Endothelial cell of hepatic sinusoid (primary cell): ENCODE measurements at regions not wholly inside any gene's neighbourhood (a gene's known extent, or its start where the extent isn't known, plus 50 kb on each side); places are given as distances from the start of the nearest gene placed in this dataset.

Experiments
- in situ Hi-C: cut with HindIII; loops from 2 replicates; pipeline ENCODE4 v1.10.0; 2017; ENCODE audit warnings: low sequenced_read_pairs

DNA sequence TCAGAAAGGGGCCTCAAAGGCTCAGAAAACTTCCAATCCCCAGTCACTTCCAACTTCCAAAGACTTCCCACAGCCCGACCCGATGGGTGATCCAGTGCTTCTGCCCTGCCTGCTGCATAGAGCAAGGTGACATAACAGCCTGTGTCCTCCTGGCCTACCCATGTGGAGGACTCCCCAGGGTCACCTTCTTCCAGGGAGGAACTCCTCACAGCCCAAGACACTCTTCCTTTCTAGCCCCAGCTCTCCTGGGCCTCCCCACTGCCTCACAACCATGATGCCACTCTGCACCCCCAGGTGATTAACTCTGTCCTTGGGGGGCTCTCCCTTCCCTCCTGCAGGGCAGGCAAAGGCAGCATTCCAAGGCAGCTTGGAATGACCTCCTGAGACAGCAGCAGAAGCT, 158.4 kb upstream of the PDE1C start:
- in situ Hi-C loops: loop anchor here (5.0 kb wide), 1 partner anchor 39 kb away; no protein-coding TSS in a partner anchor

DNA sequence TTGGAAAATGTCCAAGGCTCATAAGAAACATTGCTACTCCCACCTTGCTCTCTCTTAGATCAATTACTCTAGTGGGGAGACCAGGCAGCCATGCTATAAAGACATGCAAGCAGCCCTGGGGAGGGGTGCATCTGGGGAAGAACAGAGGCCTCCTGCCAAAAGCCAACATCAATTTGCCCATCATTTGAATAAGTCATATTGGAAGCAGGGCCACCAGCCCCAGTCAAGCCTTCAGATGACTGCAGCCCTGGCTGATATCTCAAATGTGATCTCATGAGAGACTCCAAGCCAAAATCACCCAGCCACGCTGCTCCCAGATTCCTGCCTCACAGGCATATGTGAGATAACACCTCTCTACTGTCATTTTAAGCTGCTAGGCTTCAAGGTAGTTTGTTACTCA, 157.5 kb upstream of the PDE1C start:
- in situ Hi-C loops: loop anchor here (5.0 kb wide), 1 partner anchor 40 kb away; no protein-coding TSS in a partner anchor

DNA sequence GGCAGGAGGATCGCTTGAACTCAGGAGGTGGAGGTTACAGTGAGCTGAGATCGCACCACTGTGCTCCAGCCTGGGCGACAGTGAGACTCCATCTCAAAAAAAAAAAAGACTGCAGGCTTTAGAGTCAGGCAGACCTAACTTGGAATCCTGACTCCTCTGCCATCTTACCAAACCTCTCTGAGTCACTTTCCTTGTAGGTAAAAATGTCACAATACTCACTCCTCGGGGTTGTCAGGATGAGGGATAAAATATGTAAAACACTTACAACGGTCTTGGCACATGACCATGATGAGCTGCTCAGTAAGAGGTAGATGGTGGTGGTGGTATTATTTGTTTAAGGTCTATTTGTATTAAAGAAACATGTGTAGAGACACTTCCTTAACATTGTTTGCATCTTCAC, 154.1 kb upstream of the PDE1C start:
- in situ Hi-C loops: loop anchor here (25.0 kb wide), 1 partner anchor 238 kb away; no protein-coding TSS in a partner anchor

DNA sequence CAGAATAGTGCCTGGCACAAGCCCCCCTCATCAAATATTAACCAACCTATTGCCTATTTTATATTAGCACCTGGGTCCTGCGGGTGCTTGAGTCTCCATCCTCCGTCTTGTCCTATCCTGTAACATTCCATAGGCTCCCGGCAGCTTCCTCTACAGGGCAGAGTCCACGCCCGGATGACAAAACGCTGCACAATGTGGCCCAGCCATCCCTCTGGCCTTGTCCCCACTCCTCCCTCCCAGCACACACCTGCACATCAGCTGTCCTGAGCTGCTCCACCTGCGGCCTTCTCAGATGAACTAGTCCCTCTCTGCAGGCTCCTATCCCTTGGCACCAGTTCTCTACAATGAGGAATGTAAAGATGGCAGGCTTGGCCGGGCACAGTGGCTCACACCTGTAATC, 153.5 kb upstream of the PDE1C start:
- in situ Hi-C loops: loop anchor here (25.0 kb wide), 1 partner anchor 239 kb away; no protein-coding TSS in a partner anchor

DNA sequence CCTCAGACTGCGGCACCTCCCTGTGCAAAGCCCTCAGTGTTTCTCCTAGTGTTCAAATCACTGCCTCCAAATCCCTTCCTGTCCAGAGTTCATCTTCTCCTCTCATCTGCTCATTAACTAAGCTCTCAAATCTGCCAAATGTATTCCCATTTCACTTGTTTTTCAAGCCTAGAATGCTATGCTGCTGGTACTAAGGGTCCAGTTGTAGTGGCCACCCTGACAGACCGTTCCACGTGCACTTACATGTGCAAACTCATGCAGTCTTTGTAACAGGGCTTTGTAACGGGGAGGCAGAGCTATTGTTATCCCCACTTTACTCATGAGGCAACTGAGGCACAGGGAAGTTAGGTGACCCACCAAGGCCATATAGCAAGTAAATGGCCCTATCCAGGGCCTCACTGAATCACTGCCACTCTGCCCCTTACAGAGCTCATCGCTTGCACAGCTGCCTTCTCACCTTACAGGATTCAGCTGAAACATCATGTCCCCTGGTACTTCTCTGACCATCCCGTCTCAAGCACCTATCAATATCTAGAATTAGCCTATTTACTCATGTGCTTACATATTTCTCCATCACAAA, 153.0 kb upstream of the PDE1C start:
- in situ Hi-C loops: loop anchor here (25.0 kb wide), 1 partner anchor 239 kb away; no protein-coding TSS in a partner anchor

DNA sequence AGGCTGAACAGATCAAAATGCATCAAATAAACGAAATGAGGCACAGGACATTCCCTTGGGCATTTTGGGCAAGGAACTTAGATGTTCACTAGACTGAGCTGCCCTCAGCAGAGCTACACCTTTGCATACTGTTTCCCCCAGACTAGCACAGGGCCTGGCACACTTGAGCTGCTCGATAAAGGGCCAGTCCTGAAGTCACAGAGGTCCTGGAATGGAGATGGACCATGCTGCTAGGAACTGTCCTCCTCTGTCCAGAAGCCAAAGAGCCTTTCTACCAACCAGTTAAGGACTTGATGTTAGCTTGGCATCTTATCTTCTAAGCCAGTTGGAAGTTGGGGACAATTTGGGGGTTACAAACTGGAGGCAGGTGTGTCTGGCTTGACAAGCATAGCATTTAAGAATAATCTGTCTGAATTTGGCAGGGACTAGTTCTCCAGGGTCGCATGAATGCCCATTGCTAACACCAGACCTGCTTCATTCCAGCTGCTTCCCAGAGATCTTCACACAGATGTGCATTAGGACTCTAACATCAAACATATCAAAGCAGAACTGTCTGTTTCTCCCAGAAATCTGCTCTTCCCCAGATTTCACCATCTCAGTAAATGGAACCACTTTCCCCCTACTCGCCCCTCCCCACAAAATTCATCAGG, 152.2 kb upstream of the PDE1C start:
- in situ Hi-C loops: loop anchor here (25.0 kb wide), 1 partner anchor 240 kb away; no protein-coding TSS in a partner anchor

DNA sequence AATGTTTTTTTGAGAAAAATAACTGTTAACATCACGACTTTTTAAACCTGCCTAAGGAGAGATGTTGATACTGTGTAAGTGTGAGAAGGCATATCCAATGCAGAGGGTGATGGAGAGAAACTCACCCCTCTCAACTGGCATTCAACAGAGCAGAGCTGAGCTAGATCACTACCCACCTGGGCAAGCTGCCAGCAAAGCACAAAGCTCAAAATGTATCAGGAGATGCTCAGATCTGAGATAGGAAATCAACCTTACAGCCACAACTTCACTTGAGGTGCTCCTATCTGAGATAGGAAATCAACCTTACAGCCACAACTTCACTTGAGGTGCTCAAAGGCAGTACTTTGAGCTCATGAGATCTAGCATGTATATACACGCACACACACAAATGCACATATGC, 151.5 kb upstream of the PDE1C start:
- in situ Hi-C loops: loop anchor here (25.0 kb wide), 1 partner anchor 241 kb away; no protein-coding TSS in a partner anchor

DNA sequence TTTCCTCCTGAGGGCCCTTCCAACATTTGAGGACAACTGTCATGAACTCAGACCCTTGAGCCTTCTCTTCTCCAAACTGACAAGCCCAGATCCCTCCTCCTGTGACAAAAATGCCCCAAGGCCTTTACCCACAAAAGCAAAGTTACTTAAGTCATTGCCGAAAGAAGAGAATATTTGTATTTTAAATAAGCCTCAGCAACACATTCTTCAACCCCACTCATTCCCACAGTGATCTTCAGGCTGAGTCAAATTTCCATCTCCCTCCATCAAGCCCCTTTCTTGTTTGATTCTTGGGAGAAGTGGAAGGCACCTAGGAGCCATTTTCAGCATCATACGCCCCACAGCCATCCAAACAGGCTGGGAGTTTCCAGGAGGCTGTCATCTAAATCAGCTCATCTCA, 150.8 kb upstream of the PDE1C start:
- in situ Hi-C loops: loop anchor here (25.0 kb wide), 1 partner anchor 241 kb away; no protein-coding TSS in a partner anchor

DNA sequence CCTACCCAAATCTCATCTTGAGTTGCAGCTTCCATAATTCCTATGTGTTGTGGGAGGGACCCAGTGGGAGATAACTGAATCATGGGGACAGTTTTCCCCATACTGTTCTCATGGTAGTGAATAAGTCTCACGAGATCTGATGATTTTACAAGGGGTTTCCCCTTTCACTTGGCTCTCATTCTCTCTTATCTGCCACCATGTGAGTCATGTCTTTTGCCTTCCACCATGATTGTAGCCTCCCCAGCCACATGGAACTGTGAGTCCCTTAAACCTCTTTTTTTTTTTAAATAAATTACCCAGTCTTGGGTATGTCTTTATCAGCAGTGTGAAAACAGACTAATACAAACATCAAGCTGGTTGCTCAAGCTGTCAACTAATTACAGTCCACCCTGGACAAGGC, 149.6 kb upstream of the PDE1C start:
- in situ Hi-C loops: loop anchor here (25.0 kb wide), 1 partner anchor 242 kb away; no protein-coding TSS in a partner anchor

DNA sequence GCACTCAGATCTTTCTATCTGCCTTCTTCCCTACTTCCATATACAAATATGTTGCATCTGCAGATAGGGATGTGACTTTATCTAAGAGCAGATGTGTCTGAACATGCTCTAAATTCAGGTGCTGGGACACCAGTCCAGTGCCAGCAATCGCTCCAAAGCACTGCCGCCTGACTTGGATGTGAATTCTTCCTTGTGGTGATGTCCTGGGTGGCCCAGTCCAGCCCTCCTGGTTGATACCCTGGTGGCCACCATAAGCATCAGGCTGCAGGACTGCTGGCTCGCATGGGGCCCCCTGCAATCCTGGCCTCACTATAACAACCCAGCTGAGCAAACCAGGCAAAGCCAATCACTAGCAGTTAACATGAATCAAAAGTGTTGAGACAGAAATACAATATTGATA, 149.2 kb upstream of the PDE1C start:
- in situ Hi-C loops: loop anchor here (25.0 kb wide), 1 partner anchor 243 kb away; no protein-coding TSS in a partner anchor

DNA sequence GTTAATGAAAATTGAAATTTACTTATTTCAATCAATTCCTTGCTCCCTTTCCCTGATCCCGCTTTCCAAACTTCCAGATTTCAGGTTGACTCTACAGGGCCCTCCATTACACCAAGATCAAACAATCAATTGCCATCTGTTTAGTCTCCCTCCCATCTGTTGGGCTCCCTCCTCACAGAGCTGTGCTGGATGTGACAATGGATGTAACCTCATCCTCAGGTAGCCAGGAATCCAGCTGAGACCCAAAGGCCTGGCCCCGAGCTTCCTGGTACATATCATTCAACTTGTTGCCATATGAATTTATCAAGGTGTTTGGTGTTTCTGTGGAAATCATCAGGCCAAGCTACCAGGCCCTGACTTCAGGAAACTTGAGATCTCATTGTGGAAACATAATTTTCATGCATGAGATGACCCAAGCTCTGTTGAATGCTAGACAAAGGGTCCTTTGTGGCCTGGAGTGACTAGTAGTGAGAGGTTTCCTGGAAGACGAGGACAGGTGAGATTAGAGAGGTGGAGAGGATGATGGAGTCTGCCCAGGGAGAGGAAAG, 148.6 kb upstream of the PDE1C start:
- in situ Hi-C loops: loop anchor here (25.0 kb wide), 1 partner anchor 243 kb away; no protein-coding TSS in a partner anchor

DNA sequence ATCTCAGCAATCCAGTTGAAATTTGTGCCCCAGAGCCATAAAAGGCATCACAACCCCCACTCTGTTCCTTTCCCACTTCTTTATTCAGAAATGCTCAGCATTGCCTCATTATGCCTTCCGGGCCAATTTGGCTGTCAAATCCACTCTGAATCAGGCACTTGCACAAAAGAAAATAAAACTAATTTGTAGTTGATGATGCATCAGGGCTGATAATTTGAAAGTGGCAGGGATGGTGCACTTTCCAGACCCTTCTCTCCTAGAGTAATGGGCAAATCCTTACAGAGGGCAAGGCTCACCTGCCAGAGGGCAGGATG, 147.9 kb upstream of the PDE1C start:
- in situ Hi-C loops: loop anchor here (25.0 kb wide), 1 partner anchor 244 kb away; no protein-coding TSS in a partner anchor

DNA sequence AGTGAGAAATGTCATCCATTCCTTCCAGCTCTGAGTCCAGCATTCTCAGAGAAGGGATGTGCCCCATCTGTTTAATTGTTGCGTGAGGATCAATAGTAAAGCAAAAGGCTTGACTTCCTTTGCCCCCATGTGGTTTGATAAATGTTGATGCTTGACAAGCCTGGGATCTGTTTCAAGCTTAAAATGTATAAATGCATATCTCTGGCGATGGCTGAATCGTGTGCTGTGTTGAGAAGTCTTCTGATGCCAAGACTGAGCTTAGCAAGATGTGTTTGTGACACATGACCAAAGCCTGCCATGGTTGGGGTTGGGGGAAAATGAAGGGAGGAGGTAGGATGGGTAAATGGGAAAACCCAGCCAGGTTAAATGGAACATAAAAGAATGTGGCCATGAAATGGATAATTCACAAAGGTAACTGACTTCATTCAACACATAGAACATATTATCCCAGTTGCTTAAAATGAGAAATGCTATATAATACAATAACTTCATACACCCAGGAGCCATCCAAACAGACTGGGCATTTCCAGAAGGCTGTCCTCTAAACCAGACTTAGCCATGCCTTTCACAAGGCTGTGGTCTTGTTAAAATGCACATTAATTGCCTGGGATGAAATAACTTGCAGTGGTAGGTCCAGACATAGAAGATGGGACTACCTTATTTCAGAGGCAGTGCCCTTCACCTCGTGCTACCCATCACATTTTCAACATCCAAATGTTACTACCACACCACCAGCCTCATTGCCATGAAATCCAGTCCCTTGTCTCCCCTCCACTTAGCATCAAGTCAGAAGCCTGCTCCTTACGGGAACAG, 147.3 kb upstream of the PDE1C start:
- in situ Hi-C loops: loop anchor here (25.0 kb wide), 1 partner anchor 245 kb away; no protein-coding TSS in a partner anchor

DNA sequence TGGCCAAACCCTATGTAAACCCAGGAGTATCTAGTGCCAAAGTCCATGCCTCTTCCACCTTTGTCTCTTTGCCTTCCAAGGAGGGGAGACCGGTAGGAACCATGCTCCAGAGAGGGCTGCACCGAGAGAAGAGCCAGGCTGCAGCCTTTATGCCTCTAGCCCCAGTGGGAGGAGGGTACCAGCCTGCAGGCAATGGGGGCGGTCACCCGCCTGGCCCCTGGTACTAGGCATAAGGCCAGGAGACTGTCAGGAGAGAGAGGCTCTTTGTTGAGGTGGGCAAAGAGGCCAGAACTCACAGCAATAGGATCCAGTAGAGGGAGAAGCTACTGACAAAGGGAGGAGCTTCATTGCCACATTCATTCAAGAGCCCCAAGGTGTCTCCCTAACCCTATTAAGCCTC, 146.6 kb upstream of the PDE1C start:
- in situ Hi-C loops: loop anchor here (25.0 kb wide), 1 partner anchor 246 kb away; no protein-coding TSS in a partner anchor

DNA sequence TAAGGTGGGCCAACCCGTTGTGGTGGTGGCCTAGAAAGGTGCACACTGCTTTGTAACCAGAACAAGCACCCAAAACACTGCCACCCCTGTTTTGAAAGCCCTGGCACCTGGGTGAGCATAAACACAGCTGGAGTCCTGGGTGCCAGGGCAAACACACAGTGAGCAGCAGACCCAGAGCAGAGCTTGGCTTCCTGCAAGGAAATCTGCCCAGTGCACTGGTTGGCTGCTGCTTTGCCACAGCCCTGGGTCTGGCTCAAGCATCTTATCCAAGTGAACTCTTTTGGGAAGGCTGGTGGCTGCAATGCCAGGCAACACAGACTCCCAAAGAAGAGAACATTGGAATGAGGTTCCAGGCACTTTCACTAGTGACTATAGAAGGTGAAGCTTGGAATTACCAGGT, 145.5 kb upstream of the PDE1C start:
- in situ Hi-C loops: loop anchor here (25.0 kb wide), 1 partner anchor 247 kb away; no protein-coding TSS in a partner anchor

DNA sequence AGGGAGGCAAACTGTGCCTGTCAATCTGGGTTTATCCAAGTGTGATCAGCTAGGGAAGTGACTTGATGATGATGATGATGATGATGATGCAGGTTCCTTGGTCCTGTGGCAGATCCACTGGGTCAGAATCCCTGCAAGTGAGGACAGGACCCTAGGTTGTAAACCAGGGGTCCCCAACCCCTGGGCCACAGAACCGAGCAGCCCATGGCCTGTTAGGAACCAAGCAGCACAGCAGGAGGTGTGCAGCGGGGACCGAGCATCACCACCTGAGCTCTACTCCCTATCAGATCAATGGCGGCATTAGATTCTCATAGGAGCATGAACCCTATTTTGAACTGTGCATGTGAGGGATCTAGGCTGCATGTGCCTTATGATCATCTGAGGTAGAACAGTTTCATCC, 144.7 kb upstream of the PDE1C start:
- in situ Hi-C loops: loop anchor here (25.0 kb wide), 1 partner anchor 247 kb away; no protein-coding TSS in a partner anchor

DNA sequence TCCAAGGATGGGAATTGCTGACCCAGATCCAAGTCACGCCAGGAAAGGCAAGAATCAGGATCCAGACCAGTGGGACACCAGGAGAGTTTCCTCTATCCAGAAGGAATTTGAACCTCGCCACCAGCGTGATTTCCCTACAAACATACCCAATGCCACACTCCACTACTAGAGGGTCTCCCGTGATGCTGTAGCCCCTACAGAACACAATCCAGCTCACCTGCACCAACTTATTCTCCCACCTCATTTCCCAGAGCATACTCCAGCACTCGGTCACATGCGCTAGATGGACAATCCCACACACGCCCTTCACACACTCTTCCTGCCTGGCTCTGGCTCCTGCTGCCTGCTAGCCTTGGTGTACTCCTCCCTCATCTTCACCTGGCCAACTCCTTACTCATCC, 142.1 kb upstream of the PDE1C start:
- in situ Hi-C loops: loop anchor here (25.0 kb wide), 1 partner anchor 250 kb away; no protein-coding TSS in a partner anchor

DNA sequence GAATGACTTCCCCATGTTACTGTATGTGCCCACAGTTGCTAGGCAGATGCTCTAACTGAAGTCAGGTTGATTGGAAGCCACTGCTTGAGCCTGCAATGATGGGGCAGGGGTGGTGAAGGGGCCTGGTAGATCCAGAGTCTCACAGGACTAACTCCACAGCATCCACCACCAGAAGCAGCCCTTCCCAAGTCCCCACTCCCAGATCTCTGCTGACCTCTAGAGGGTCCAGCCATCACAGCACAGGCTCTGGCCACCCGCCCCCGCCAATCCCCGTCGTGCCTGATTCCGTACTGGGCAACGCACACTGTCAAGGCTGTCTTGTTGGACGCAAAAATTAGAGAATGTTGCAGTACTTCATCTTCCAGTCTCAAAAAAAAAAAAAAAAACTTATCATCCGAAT, 136.8 kb upstream of the PDE1C start:
- in situ Hi-C loops: loop anchor here (5.0 to 25.0 kb wide), 2 partner anchors 255 to 465 kb away; no protein-coding TSS in a partner anchor

DNA sequence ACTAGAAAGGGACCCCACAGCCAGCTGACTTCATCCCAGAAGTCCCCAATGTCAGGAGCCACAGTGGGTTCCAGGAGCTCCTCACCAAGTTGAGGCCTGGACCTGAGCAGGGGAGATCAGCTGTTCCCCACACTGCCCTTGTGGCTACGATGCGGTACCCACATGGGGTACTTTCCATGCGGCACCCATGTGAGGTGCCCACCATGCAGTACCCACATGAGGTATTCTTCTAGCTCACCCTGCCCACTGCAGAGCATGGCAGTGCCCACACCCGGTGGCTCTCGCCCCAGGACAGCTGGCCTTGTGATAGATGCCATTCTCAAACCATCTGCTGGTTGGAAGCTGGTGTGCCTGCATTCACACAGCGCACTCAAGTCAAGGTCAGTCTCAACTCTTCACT, 136.3 kb upstream of the PDE1C start:
- in situ Hi-C loops: loop anchor here (5.0 to 25.0 kb wide), 2 partner anchors 256 to 464 kb away; no protein-coding TSS in a partner anchor

DNA sequence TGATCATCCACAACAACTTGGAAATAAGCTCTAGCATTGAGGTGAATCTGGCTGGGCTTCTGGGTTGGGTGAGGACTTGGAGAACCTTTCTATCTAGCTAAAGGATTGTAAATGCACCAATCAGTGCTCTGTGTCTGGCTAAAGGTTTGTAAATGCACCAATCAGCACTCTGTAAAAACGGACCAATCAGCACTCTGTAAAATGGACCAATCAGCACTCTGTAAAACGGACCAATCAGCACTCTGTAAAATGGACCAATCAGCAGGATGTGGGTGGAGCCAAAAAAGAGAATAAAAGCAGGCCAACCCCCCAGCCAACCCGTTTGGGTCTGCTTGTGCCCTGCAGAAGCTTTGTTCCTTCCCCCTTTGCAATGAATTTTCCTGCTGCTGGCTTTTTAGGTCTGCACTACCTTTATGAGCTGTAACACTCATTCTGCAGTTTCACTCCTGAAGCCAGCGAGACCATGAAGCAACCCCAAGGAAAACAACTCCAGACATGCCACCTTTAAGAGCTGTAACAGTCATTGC, 135.2 kb upstream of the PDE1C start:
- in situ Hi-C loops: loop anchor here (5.0 to 25.0 kb wide), 2 partner anchors 257 to 463 kb away; no protein-coding TSS in a partner anchor
